ENCODE measurements at regions not wholly inside any gene's neighbourhood (a gene's known extent, or its start where the extent isn't known, plus 50 kb on each side); places are given as distances from the start of the nearest gene placed in this dataset.

- in situ Hi-C loops (cut with MboI) = no loop called here
- Histone ChIP-seq H3K9me3 (replicated peaks; ENCODE audit: control insufficient read depth, insufficient read depth, low read length) (no peaks in the 10 kb centered on the region), H2AFZ (ENCODE audit: control insufficient read depth, low read depth, low read length) (no peak overlapping the region), H3K4me2 (ENCODE audit: control insufficient read depth, insufficient read depth) (no peak overlapping the region), H3K4me3 (no peak overlapping the region), H4K20me1 (ENCODE audit: control insufficient read depth, insufficient read depth) (no peaks in the 10 kb centered on the region), H3K27ac (ENCODE audit: control insufficient read depth, insufficient read depth) (no peak overlapping the region), H3K79me2 (ENCODE audit: control insufficient read depth, insufficient read depth, low read length) (no peaks in the 10 kb centered on the region), H3K27me3 (replicated peaks in 1 of 2; ENCODE audit: control insufficient read depth in 2 of 2, insufficient read depth in 2 of 2, low read length in 1 of 2) (no peaks in the 10 kb centered on the region), H3K36me3 (ENCODE audit: control insufficient read depth in 2 of 2, insufficient read depth in 2 of 2, low read length in 1 of 2) (no peaks in the 10 kb centered on the region), H3K9ac (ENCODE audit: control insufficient read depth, insufficient read depth, low read length) (no peak overlapping the region), H3K4me1 (ENCODE audit: control insufficient read depth, insufficient read depth, low read length) (no peaks in the 10 kb centered on the region)
- intact Hi-C loops (cut with micrococcal nuclease; ENCODE audit: unreplicated experiment) = no loop called here
- BruUV-seq (replicated peaks) = no TSS peak
- RAD21 ChIA-PET (ENCODE audit: unreplicated experiment) = no interaction called here
- CTCF ChIA-PET = no interaction called here
- no peak for FAIRE-seq
- WGBS (ENCODE audit: insufficient coverage, insufficient replicate concordance, low lambda C conversion rate, missing lambda C conversion rate) = 89% methylated on average over 1 of the region's 1 CpG
- POLR2A ChIA-PET = no interaction called here
- SMC1A ChIA-PET (ENCODE audit: uncharacterized antibody, unreplicated experiment) = no interaction called here
- no peak for ATAC-seq
- no peak for TF ChIP-seq EED (IDR thresholded peaks at IDR 0.05; ENCODE audit: low read depth)
- no peak for TF ChIP-seq HDAC6 (IDR thresholded peaks at IDR 0.05; ENCODE audit: unreplicated experiment)
- TF ChIP-seq WRNIP1 (IDR thresholded peaks at IDR 0.05; ENCODE audit: borderline replicate concordance, low read depth, low read length) = no peak
- no peak for TF ChIP-seq RAD51 (IDR thresholded peaks at IDR 0.05)
- TF ChIP-seq FOXM1 (IDR thresholded peaks at IDR 0.05; ENCODE audit: low read depth, low read length) = no peak
- TF ChIP-seq JUND (IDR thresholded peaks at IDR 0.05; ENCODE audit: low read depth, low read length) = no peak
- no peak for TF ChIP-seq NR2C2 (IDR thresholded peaks at IDR 0.05; ENCODE audit: borderline replicate concordance, control insufficient read depth, insufficient read length, low read depth)
- no peak for TF ChIP-seq ZBTB4 (CRISPR knock-in tag; IDR thresholded peaks at IDR 0.05)
- no peak for TF ChIP-seq YBX1 (IDR thresholded peaks at IDR 0.05)
- no peak for TF ChIP-seq TAF1 (IDR thresholded peaks at IDR 0.05; ENCODE audit: borderline replicate concordance, low read depth, low read length)
- no peak for TF ChIP-seq ZBTB11 (CRISPR knock-in tag; IDR thresholded peaks at IDR 0.05)
- TF ChIP-seq ZNF24 (IDR thresholded peaks at IDR 0.05) = no peak
- TF ChIP-seq RB1 (IDR thresholded peaks at IDR 0.05; ENCODE audit: borderline replicate concordance) = no peak
- TF ChIP-seq MLLT1 (IDR thresholded peaks at IDR 0.05) = no peak
- TF ChIP-seq BCL11A (IDR thresholded peaks at IDR 0.05; ENCODE audit: low read depth, low read length) = no peak
- DNase-seq (ENCODE audit: low read depth, low spot score) = no peak
These were observed 649.3 kb upstream of the WWC1 start for GRCh38 chr5:167642181-167642580.

Data from GM12878 (cell line).